Vagina (tissue), 2 donors: ENCODE measurements at regions not wholly inside any gene's neighbourhood (a gene's known extent, or its start where the extent isn't known, plus 50 kb on each side); places are given as distances from the start of the nearest gene placed in this dataset.
"Not testable (repeated sequence)": the region's sequence is repeated elsewhere in the genome, so short reads cannot be mapped to it uniquely, and the experiment has no call there.

Experiments used
- CTCF ChIP-seq, 3 experiments: fragments of 450-650 bp in 2 of 3; fragments of 200-600 bp in 1 of 3; sonication (generic) in 1 of 3; IDR thresholded peaks; one replicate each; pipeline ENCODE4 v1.5.1; 2017 to 2019; ENCODE audit warnings: antibody characterized with exemption in 3 of 3, mild to moderate bottlenecking in 2 of 3, moderate library complexity in 2 of 3
- POLR2A ChIP-seq, 2 donors: fragments of 450-650 bp; IDR thresholded peaks; one replicate each; pipeline ENCODE4 v1.6.1; 2017; ENCODE audit warnings: antibody characterized with exemption in 2 of 2, mild to moderate bottlenecking in 2 of 2, moderate library complexity in 2 of 2

- not testable (repeated sequence) for TF ChIP-seq CTCF, POLR2A (IDR thresholded peaks at IDR 0.05)
These were observed 616.4 kb downstream of the CENPC start for GRCh38 chr4:66928881-66929280.
